ENCODE measurements at regions not wholly inside any gene's neighbourhood (a gene's known extent, or its start where the extent isn't known, plus 50 kb on each side); places are given as distances from the start of the nearest gene placed in this dataset.

GRCh38 chr20:50398471-50398820 lies 111.7 kb upstream of the PTPN1 start:
- Histone ChIP-seq H3K27me3 (ENCODE audit: insufficient read depth, insufficient read length) (no peaks in the 10 kb centered on the region), H3K36me3 (ENCODE audit: insufficient read depth, insufficient read length, low read length) (no peaks in the 10 kb centered on the region), H3K4me3 (ENCODE audit: insufficient read length, low read depth) (no peak overlapping the region), H3K9ac (ENCODE audit: insufficient read length, low read depth) (no peak overlapping the region), H3K9me3 (ENCODE audit: insufficient read depth, low read length) (no peaks in the 10 kb centered on the region), H3K4me1 (ENCODE audit: insufficient read depth, insufficient read length) (peaks cover 18% of the 10 kb centered on the region)
- no peak for DNase-seq (ENCODE audit: low read depth, low spot score)
- no peak for TF ChIP-seq YY1 (IDR thresholded peaks at IDR 0.05; ENCODE audit: insufficient read depth, insufficient read length)
- no peak for TF ChIP-seq ZNF274 (IDR thresholded peaks at IDR 0.05; ENCODE audit: low read depth, low read length)
- TF ChIP-seq SUZ12 (IDR thresholded peaks at IDR 0.05; ENCODE audit: extremely low read depth, insufficient read depth, insufficient read length) = no peak

GRCh38 chr20:50398821-50399554 lies 111.2 kb upstream of the PTPN1 start:
- Histone ChIP-seq H3K9ac (ENCODE audit: insufficient read length, low read depth) (peak overlapping the region; percentile 52), H3K4me1 (ENCODE audit: insufficient read depth, insufficient read length) (peaks cover 18% of the 10 kb centered on the region), H3K36me3 (ENCODE audit: insufficient read depth, insufficient read length, low read length) (no peaks in the 10 kb centered on the region), H3K27me3 (ENCODE audit: insufficient read depth, insufficient read length) (no peaks in the 10 kb centered on the region), H3K9me3 (ENCODE audit: insufficient read depth, low read length) (no peaks in the 10 kb centered on the region), H3K4me3 (ENCODE audit: insufficient read length, low read depth) (no peak overlapping the region)
- no peak for DNase-seq (ENCODE audit: low read depth, low spot score)
- no peak for TF ChIP-seq SUZ12 (IDR thresholded peaks at IDR 0.05; ENCODE audit: extremely low read depth, insufficient read depth, insufficient read length)
- TF ChIP-seq YY1 (IDR thresholded peaks at IDR 0.05; ENCODE audit: insufficient read depth, insufficient read length) = no peak
- no peak for TF ChIP-seq ZNF274 (IDR thresholded peaks at IDR 0.05; ENCODE audit: low read depth, low read length)

- H3K9me3 ChIP-seq (ENCODE audit: insufficient read depth, low read length) = no peaks in the 10 kb centered on the region
Measured at GRCh38 chr20:50399555-50399916, 110.6 kb upstream of the PTPN1 start.

GRCh38 chr20:50399917-50400704 lies 110.1 kb upstream of the PTPN1 start:
- Histone ChIP-seq H3K27me3 (ENCODE audit: insufficient read depth, insufficient read length) (peaks cover 5% of the 10 kb centered on the region), H3K9ac (ENCODE audit: insufficient read length, low read depth) (no peak overlapping the region), H3K9me3 (ENCODE audit: insufficient read depth, low read length) (no peaks in the 10 kb centered on the region), H3K4me3 (ENCODE audit: insufficient read length, low read depth) (no peak overlapping the region), H3K36me3 (ENCODE audit: insufficient read depth, insufficient read length, low read length) (no peaks in the 10 kb centered on the region), H3K4me1 (ENCODE audit: insufficient read depth, insufficient read length) (peaks cover 15% of the 10 kb centered on the region)
- TF ChIP-seq SUZ12 (IDR thresholded peaks at IDR 0.05; ENCODE audit: extremely low read depth, insufficient read depth, insufficient read length) (no peak), ZNF274 (IDR thresholded peaks at IDR 0.05; ENCODE audit: low read depth, low read length) (no peak), YY1 (IDR thresholded peaks at IDR 0.05; ENCODE audit: insufficient read depth, insufficient read length) (no peak)
- no peak for DNase-seq (ENCODE audit: low read depth, low spot score)

More at GRCh38 chr20:50399555-50399916, 110.6 kb upstream of the PTPN1 start:
- Histone ChIP-seq H3K4me1 (ENCODE audit: insufficient read depth, insufficient read length) (peaks cover 17% of the 10 kb centered on the region), H3K9ac (ENCODE audit: insufficient read length, low read depth) (peak overlapping the region; percentile 52), H3K36me3 (ENCODE audit: insufficient read depth, insufficient read length, low read length) (no peaks in the 10 kb centered on the region), H3K4me3 (ENCODE audit: insufficient read length, low read depth) (no peak overlapping the region), H3K27me3 (ENCODE audit: insufficient read depth, insufficient read length) (peaks cover 2% of the 10 kb centered on the region)
- DNase-seq (ENCODE audit: low read depth, low spot score) = no peak
- TF ChIP-seq ZNF274 (IDR thresholded peaks at IDR 0.05; ENCODE audit: low read depth, low read length) = no peak
- no peak for TF ChIP-seq SUZ12 (IDR thresholded peaks at IDR 0.05; ENCODE audit: extremely low read depth, insufficient read depth, insufficient read length)
- TF ChIP-seq YY1 (IDR thresholded peaks at IDR 0.05; ENCODE audit: insufficient read depth, insufficient read length) = no peak

DNA sequence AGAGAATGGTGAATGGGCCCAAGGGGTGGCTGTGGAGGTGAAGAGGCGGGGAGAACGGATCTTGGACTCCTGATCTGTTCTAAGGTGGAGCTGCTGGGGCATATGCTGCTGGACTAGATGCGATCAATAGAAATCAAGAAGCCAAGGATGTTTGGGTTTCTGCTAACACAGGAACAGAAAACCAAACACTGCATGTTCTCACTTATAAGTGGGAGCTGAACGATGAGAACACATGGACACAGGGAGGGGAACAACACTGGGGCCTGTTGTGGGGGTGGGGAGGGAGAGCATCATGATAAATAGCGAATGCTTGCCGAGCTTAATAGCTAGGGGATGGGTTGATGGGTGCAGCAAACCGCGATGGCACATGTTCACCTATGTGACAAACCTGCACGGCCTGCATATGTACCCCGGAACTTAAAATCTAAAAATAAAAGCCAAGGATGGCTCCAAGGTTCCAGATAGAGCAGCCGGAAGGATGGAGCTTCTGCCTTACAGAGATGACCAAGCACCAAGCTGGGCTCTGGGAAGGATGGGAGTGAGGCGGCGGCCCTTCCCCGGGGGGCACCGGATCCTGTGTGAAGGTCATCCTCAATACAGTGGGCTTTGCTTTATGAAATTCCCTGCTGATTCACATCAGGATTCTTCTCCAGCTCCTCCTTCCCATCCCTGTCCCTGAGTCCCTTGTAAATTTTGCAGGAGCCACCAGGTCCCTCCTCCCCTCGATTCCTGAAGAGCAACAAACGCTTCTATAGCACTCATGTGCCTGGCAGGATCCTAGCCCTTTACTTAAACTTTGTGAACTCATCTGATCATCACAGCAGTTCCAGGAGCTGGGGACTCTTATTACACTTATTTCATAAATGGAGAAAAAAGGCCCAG lies 109.2 kb upstream of the PTPN1 start:
- DNase-seq (ENCODE audit: low read depth, low spot score) = no peak
- H3K9me3 ChIP-seq (ENCODE audit: insufficient read depth, low read length) = no peaks in the 10 kb centered on the region
- peaks cover 15% of the 10 kb centered on the region for H3K4me1 ChIP-seq (ENCODE audit: insufficient read depth, insufficient read length)
- no peak overlapping the region for H3K9ac ChIP-seq (ENCODE audit: insufficient read length, low read depth)
- no peaks in the 10 kb centered on the region for H3K36me3 ChIP-seq (ENCODE audit: insufficient read depth, insufficient read length, low read length)
- peaks cover 5% of the 10 kb centered on the region for H3K27me3 ChIP-seq (ENCODE audit: insufficient read depth, insufficient read length)
- no peak overlapping the region for H3K4me3 ChIP-seq (ENCODE audit: insufficient read length, low read depth)
- TF ChIP-seq YY1 (IDR thresholded peaks at IDR 0.05; ENCODE audit: insufficient read depth, insufficient read length) (no peak), SUZ12 (IDR thresholded peaks at IDR 0.05; ENCODE audit: extremely low read depth, insufficient read depth, insufficient read length) (no peak), ZNF274 (IDR thresholded peaks at IDR 0.05; ENCODE audit: low read depth, low read length) (no peak)

GRCh38 chr20:50401587-50402418 lies 108.4 kb upstream of the PTPN1 start:
- Histone ChIP-seq H3K27me3 (ENCODE audit: insufficient read depth, insufficient read length) (peaks cover 5% of the 10 kb centered on the region), H3K4me3 (ENCODE audit: insufficient read length, low read depth) (no peak overlapping the region), H3K9me3 (ENCODE audit: insufficient read depth, low read length) (no peaks in the 10 kb centered on the region), H3K9ac (ENCODE audit: insufficient read length, low read depth) (no peak overlapping the region), H3K4me1 (ENCODE audit: insufficient read depth, insufficient read length) (peaks cover 15% of the 10 kb centered on the region), H3K36me3 (ENCODE audit: insufficient read depth, insufficient read length, low read length) (no peaks in the 10 kb centered on the region)
- no peak for DNase-seq (ENCODE audit: low read depth, low spot score)
- TF ChIP-seq ZNF274 (IDR thresholded peaks at IDR 0.05; ENCODE audit: low read depth, low read length) = no peak
- TF ChIP-seq SUZ12 (IDR thresholded peaks at IDR 0.05; ENCODE audit: extremely low read depth, insufficient read depth, insufficient read length) = no peak
- TF ChIP-seq YY1 (IDR thresholded peaks at IDR 0.05; ENCODE audit: insufficient read depth, insufficient read length) = no peak

Data from NT2/D1 (cell line).